GM21529 (cell line): ENCODE measurements at regions not wholly inside any gene's neighbourhood (a gene's known extent, or its start where the extent isn't known, plus 50 kb on each side); places are given as distances from the start of the nearest gene placed in this dataset.
"Not testable (repeated sequence)": the region's sequence is repeated elsewhere in the genome, so short reads cannot be mapped to it uniquely, and the experiment has no call there.

ENCODE experiments used
- ATAC-seq: cut with Tn5 transposase; IDR thresholded peaks from one replicate; pipeline ENCODE4 v1.9.1; 2021; ENCODE audit not compliant: unreplicated experiment

DNA sequence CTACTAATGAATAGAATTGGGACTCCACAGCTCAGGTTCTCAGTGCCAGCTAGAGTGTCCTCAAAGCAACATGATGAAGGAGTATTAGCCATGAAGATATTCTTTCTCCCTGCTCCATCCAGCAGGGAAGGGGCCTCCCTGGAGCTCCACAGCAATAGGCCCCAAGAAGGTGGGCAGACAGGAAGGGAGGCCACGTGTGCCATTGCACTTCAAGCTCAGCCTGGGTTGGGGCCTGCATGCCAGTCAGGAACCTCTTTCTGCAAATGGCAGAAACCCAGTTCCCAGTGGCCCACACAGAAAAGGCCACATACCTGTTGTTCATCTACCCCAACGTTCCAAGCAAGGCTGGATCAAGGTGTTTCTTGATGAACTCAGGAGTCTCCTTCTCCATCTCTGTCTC lies 357.5 kb upstream of the SFSWAP start:
- ATAC-seq = no peak

DNA sequence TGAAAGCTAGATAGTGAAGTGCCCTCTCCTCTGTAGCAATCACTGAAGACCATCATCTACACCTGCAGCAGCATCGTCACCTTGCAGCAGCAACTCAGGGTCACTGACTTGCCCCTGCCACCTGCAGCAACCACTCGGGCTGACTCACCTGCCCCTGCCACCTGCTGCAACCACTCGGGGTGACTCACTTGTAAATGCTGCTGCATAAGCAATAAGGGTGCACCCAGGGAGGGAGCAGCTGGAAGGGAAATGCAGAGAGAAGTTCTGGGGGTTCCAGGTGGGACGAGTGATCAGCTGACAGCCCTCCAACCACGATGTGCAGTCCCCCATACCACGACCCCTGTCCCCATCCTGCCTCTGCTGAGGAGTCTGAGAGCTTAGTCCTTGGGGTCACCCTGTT lies 357.1 kb upstream of the SFSWAP start:
- ATAC-seq = no peak

DNA sequence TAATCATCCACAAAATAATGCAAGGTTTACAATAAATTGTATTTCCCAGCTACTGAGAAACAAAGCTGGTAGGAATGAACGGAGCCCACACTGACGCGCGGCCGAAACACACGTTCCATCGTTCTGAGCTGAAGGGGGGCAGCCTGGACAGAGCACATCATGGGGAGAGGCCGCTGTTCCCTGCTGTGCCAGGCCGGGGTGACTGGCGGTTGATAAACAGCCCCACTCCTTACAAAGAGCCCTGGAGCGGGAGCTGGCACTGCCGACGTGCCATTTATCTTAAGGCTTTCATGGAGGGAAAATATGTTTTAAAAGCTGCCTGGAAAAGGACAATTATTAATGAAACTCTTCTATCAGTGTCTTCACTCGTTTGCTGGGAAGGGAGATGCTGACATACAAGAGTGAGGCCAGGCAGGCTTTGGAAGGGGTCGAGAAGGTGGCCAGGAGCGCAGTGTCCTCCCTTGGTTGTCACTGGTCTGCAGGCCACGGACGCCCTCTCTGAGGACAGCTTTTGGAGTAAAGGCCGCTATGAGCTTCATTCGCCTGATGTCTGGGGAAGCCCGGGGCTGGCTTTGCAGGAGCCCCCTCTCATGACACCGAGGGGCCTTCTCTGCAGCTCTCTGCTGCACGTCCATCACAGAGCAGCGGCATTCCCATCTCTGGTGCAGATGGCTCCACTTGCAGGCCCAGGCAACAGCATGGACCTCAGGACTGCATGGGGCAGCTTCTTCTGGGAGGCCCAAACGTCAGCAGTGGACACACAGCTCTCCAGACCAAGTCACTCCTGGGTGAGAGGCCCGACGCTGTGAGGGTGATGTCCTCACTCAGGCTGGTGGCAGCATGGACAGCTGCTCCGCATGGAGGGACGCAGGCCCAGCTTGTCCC lies 355.3 kb upstream of the SFSWAP start:
- ATAC-seq = no peak

DNA sequence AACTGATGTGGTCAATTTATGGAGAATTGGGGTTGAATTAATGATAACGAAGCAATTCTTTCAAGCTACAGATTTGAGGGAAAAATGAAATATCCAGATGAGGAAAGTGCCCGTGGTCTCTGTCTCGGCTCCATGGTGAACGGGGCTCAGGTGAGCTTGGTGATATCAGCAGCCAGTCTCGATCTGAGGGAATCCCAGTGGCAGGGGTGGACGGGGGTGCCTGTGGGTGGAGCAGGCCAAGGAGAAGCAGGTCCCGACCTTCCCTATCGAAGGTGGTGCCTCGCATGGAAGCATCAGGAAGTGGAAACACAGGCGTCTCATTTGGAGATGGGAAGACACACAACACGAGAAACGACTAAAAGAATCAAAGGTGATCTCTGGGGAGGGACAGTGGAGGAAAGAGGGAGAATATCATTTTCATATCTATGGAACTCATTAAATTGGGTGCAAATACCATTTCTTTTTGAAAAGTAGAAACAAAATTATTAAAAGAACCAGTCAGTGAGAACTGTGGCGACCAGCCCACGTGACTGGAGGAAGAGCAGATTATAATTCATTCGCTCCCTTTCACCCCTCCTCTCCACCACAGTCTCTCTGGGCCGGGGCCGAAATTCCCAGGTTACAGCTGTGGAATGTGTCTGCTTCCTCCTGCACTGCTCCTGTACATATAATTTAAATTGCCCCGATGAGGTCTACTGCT lies 354.3 kb upstream of the SFSWAP start:
- ATAC-seq = no peak

DNA sequence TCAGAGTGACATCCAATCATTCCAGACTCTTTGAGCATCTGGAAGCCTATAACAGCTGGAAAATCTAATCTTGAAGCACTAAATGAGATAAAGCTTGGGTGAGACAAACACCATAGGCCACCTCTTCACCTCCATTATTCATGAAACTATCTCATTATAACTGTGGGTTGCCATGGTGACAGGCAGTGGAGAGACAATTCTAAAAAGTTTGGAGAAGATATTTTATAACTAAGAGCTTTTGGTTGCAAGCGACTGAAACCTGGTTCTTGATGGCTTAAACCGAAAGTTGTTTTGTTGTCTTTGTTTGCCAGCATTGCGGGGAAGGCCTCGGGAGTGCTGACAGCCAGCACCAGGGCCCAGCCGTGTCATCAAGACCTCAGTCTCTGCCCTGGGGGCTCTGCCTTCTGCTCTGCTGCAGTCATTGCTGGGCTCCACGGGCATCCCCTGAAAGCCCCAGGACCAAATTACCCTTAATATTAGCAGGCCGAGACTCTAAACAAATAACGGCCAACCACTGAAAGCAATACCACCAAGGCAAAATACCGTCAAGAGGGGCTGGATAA lies 353.6 kb upstream of the SFSWAP start:
- ATAC-seq = no peak

DNA sequence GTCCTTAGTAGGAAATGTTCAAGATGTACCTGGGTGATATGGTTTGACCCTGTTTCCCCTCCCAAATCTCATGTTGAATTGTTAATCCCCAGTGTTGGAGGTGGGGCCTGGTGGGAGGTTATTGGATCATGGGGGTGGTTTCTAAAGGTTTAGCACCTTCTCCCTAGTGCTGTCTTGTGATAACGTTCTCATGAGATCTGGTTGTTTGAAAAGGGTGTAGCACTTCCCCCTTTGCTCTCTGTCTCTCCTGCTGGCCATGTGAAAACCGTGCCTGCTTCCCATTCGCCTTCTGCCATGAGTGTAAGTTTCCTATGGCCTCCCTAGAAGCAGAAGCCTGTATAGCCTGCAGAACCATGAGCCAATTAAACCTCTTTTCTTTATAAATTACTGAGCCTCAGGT lies 353.0 kb upstream of the SFSWAP start:
- no peak for ATAC-seq

DNA sequence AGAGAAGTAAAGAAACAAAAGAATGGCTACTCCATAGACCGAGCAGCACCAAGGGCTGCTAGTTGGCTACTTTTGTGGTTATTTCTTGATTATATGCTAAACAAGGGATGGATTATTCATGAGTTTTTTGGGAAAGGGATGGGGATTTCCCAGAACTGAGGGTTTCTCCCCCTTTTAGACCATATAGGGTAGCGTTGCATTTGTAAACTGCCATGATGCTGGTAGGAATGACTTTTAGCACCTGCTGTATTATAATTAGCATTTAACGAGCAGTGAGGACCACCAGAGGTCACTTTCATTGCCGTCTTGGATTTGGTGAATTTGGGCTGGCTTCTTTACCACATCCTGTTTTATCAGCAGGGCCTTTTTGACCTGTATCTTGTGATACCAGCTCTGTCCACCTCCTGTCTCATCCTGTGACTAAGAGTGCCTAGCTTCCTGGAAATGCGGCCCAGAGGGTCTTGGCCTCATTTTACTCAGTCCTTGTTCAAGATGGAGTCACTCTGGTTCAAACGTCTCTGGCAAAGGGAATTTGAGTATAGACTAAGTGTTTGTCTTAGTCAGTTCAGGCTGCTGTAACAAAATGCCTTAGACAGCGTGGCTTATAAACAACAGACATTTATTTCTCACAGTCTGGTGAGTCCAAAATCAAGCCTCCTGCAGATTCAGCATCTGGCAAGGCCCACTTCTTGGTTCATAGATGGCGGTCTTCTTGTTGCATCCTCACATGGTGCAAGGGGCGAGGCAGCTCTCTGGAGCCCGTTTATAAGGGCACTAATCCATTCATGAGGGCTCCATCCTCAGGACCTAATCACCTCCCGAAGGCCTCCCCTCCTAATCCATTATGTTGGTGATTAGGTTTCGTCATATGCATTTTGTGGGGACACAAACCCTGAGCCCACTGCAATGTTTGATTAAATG lies 348.3 kb upstream of the SFSWAP start:
- no peak for ATAC-seq

DNA sequence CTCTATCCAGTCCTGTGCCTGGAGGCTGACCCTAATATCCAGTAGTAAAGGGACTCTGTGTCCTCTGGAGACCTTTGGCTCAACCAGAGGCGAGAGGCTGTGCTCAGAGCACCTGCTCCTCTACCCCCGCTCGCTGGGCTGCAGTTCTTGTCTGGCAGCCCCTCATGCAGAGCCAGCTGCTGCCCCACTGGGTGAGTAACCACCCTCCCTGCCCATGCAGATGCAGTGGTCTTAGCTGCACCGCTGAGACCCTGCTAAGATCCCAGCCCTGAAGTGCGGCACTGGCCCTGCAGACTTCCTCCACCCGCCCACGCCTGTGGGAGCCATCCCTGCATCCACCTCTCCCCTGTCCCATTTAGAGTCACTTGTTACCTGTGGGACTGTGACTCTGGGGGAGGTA lies 347.5 kb upstream of the SFSWAP start:
- ATAC-seq = no peak

DNA sequence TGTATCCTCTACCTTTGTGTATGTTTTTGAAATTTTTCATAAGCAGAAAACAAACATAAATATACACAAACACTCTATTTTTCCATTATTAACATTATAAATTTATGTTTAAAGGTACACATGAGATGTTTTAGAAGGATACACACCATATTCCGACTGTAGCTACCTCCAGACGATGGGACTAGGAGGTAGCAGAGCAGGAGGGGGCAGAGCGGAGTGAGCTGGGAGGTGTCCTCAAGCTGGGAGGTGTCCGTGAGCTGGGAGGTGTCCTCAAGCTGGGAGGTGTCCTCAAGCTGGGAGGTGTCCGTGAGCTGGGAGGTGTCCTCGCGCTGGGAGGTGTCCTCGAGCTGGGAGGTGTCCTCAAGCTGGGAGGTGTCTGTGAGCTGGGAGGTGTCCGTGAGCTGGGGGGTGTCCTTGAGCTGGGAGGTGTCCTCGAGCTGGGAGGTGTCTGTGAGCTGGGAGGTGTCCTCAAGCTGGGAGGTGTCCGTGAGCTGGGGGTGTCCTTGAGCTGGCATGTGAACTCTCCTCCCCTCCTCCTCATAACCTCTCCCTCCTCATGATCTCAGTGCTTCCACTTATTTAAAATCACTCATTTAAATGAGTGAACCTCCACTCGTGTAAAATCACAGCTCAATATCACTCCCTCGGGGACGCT lies 346.9 kb upstream of the SFSWAP start:
- no peak for ATAC-seq

DNA sequence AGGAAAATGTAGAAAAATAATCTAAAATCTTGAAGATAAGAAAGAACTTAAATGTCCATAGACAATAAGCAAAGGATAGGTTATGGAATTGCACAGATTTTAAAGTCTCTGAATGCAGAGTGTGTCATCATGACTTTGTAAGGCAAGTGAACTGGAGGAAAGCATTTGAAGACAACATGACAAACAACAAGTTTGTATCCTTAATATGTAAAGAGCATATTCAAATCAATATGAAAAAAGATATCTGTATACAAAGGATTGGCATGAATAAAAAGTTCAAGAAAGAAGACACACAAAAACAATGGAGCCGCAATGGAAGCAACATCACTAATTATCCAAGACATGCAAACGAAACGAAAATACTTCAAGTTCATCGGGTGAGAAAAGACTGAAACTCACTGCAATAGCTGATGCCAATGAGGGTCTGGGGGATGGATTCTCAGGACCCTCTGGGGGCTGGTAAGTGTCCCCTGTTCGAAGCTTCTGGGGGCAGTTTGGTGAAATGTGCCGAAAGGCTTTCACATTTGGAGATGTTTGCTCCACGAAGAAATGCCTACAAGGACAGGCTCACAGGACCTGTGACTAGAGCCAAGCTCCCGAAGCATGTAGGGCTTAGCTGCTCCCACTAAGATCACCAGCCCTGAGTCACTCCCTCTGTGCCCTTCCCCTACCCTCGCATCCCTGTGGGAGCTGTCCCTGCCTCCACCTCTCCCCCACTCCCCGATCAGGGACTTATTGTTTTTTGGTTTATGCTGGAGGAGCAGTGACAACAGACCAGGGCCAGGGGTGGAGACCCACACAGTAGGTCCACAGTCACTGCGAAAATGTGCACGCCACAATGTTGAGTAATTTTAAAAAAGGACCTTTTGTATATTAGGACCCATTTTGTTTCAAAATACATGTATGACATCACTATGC lies 345.7 kb upstream of the SFSWAP start:
- ATAC-seq = no peak

DNA sequence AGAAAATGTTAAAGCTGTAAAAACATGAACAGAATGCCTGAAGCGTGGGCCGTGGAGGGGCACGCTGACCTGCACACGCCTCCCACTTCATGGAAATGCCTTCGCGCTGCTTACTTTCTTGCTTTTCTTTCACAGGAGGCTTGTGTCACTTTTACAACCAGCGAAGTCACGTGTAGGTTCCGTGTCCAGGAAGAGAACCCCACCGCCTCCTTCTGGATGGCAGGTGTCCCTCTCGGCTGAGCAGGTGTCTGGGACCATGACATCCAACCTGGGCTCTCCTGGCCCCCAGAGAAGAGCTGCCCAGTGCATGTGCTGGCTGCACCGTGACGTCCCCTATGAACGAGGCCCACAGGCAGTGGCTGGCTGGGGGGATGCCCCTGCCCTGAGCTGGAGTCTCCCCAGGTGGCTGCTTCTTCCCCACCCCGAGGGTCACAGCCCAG lies 345.0 kb upstream of the SFSWAP start:
- no peak for ATAC-seq

DNA sequence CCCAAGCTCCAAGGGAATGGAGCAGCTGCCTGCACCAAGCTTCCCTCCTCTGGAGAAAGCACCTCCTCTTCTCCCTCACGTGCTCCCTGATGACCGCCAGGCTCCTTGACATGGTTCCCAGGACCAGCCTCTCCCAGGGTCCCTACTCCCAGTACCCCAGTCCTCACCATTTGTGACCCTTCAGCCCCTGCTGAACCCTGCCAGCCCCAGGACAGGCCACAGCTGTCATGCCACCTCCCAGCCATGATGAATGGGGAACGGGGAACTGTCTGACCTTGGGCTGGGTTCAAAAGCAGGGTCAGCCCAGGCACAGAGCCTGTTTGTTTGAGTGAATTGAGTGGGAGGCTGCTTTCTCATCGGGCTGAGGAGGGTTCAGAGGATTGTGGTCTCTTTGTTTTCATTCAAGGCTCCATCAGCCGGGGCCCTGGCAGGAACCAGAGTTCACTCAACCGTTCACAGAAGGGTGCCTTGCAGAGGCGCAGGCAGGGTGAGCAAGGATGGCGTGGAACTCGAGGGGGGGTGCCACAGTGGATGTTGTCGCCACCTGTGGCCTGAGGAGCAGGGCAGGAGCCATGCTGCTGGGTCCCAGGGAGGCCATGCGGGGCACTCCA lies 344.5 kb upstream of the SFSWAP start:
- no peak for ATAC-seq

DNA sequence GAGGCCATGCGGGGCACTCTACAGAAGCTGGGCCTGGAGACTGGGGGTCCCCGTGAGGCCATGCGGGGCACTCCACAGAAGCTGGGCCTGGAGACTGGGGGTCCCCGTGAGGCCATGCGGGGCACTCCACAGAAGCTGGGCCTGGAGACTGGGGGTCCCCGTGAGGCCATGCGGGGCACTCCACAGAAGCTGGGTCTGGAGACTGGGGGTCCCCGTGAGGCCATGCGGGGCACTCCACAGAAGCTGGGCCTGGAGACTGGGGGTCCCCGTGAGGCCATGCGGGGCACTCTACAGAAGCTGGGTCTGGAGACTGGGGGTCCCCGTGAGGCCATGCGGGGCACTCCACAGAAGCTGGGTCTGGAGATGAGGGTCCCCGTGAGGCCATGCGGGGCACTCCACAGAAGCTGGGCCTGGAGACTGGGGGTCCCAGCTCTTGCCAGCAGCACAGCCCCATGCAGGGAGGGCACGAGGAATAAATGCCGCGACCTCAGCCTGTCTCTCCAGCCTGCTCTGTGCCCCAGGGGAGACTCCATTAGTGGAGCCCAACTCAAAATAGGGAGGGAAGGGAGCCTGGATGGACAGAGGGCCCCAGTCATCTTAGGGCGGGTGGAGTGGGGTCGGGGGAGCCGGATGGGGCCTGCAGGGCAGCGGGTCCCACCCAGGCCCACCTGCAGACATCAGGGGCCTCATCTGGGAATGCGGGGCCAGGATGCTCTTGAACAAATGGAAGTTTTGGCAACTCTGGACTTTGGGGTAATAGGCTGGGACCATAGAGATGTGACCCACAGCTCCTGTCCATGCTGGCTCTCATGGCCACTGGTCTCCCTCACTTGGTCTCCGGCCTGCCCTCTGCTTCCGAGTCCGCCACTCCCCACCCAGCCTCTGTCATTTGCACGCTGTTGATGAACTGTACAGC lies 343.6 kb upstream of the SFSWAP start:
- ATAC-seq = not testable (repeated sequence)

DNA sequence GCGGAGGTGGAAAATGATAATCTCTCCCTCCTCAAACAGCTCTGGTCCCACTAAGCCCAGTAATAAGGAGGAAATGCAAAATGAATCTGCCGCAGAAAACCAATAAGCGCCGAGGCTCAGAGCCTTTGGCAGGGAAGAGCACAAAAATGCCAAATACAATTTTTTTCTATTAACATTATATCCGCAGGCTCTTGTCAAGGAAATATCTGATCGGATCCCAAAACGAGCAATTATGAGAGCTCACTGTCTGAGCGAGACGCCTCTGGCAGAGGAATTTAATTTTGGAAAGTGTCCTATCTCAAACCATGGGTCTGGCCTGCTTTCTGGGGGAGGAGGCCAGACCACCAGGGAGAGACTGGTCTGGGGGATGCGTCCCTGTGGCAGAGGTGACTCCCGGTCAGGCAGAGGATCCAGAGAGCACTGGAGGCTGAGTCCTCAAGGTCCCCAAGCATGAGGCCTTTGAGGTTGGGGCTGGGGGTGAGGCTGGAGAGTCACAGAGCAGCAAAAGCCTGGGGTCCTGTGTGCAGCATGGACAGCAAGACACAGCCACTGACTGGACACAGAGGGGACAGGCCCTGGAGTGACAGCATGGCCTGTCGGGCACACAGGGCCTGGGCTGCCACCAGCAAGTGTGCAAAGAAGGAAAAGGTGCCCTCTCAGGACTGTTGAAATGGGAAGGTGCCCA lies 342.8 kb upstream of the SFSWAP start:
- no peak for ATAC-seq

DNA sequence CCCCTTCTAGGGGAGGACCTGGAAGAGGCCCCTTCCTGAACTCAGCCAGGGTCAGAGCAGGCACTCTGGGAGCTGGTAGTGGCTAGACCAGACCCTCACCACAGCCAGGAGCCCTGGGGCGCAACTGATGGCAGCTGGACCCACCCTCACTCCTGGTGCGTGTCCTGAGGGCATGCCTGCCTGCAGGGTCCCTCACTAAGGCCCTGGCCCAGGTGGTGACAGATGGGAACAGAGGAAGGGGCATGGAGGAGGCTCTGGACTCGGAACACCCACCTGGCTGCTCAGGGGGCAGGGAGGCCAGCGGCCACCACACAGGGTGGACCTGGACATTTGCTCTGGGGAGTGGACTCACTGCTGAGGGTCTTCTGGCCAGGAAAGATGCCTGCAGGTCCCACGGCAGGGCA lies 342.2 kb upstream of the SFSWAP start:
- ATAC-seq = no peak

DNA sequence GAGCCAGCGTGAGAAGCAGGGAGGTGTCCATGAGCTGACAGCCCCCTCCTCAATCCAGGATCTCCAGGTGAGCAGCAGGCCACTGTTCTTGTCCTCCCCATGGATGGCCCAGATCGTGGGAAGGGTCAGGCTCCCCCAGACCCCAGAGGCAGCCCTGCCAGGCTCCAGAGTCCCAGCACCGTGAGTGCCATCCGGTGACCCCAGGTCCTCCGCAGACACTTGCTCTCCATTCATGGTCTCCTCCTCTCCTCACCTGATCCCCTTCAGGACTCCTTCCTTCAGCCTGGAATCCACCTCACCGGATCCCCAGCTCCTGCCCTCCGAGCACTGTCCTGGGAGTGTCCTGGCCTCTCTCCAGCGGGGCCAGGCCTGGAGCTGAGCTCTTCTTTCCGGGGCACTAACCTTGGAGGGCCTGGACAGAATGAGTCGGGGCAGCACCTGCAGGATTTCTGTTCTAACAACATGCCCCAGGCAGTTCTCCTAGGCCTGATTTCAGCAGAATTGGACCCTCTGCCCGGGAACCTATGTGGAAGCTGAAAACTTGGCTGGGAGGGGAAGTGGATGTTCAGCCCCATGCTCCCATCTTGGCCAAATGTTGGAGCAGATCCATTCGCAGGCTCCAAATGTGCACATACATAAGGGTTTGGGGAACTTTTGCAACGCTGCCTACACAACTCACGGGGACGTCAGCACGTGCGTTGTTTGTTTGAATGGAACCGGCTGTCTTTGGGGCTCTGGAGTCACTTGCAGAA lies 341.6 kb upstream of the SFSWAP start:
- no peak for ATAC-seq

DNA sequence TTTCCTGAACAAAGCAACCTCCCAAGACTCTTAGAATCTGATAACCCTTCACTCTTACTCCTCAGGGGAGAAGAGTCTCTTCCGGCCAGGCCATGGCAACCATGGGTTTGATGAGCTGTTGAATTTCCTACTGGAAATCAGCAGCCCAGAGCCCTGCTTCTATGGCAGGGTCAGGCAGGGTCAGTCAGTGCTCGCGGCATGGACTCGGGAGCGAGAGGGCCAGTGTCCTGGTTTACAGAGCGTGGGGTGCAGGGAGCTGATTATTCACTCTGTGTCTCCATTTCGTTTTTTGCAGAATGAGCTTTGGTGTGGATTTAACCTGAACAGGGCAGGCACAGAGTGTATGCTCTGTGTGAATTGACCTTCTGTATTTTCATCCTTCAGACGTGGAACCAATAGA lies 340.6 kb upstream of the SFSWAP start:
- ATAC-seq = no peak
